GM20000 (cell line): ENCODE measurements at regions not wholly inside any gene's neighbourhood (a gene's known extent, or its start where the extent isn't known, plus 50 kb on each side); places are given as distances from the start of the nearest gene placed in this dataset.

ENCODE experiments used
- DNase-seq: peaks from one replicate; pipeline ENCODE4 v3.0.0; 2012; ENCODE audit warnings: low spot score
- TF ChIP-seq, protein P1 (sequence below): IDR thresholded peaks from 2 replicates; pipeline ENCODE4 v1.5.1; 2012; ENCODE audit warnings: mild to moderate bottlenecking, control low read depth; ENCODE audit errors: extremely low read depth, missing control alignments

- TF ChIP-seq, protein P1, sequence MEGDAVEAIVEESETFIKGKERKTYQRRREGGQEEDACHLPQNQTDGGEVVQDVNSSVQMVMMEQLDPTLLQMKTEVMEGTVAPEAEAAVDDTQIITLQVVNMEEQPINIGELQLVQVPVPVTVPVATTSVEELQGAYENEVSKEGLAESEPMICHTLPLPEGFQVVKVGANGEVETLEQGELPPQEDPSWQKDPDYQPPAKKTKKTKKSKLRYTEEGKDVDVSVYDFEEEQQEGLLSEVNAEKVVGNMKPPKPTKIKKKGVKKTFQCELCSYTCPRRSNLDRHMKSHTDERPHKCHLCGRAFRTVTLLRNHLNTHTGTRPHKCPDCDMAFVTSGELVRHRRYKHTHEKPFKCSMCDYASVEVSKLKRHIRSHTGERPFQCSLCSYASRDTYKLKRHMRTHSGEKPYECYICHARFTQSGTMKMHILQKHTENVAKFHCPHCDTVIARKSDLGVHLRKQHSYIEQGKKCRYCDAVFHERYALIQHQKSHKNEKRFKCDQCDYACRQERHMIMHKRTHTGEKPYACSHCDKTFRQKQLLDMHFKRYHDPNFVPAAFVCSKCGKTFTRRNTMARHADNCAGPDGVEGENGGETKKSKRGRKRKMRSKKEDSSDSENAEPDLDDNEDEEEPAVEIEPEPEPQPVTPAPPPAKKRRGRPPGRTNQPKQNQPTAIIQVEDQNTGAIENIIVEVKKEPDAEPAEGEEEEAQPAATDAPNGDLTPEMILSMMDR, result no peak
Measured at GRCh38 chr3:17848102-17848501, 105.7 kb upstream of the TBC1D5 start.

GRCh38 chr3:17847156-17847555 is 104.7 kb upstream of the TBC1D5 start:
- TF ChIP-seq, protein P1, result no peak
- no peak for DNase-seq

More at GRCh38 chr3:17848102-17848501, 105.7 kb upstream of the TBC1D5 start:
- DNase-seq, result no peak

- TF ChIP-seq, protein P1, result no peak
- no peak for DNase-seq
Measured at GRCh38 chr3:17846466-17846865, 104.0 kb upstream of the TBC1D5 start.

DNA sequence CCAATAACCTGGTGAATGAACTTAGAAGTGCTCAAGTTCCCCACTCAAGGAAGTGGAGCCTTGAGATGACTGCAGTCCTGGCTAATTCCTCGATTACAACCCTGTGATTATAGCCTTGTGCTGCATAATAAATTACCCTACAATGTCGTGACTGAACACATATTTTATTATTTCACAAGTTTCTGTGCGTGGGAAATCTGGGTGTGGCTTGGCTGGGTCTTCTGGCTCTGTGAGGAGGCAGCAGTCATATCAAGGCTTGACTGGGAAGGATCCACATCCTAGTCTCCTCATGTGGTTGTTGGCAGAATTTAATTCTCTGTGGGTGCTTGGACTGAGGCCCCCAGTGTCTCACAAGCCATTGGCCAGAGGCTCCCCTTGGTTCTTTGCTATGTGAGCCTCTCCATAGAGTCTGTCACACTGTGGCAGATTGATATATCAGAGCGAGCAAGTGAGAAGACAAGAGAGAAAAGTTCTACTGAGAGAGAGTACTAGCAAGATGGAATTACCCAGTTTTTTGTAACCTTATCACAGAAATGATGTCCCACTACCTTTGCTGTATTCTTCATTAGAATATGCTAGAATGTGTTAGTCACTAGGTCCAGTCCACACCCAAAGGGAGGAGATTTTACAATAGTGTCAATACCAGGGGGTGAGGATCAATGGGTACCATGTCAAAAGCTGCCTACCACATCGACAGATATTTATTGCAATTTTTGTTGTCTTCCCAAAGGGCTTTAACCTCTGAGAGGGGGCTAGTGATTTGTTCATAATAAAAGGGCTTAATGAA is 102.8 kb upstream of the TBC1D5 start:
- DNase-seq, result no peak

DNA sequence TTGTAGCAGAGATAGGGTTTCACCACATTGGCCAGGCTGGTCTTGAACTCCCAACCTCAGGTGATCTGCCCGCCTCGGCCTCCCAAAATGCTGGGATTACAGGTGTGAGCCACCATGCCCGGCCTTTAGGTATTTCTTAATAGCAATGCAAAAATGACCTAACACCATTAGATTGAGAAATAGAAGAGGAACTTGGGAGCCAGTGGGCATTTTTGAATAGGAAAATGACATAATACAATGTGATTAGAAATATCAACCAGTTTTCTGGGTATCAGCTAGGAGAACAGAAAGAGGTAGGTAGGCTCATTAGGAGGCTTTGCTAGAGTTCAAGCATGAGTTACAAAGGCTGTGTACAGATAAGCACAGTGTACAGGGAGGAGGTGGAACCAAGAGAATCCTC is 101.8 kb upstream of the TBC1D5 start:
- TF ChIP-seq, protein P1, result no peak
- no peak for DNase-seq

More for the DNA sequence above, 102.8 kb upstream of the TBC1D5 start:
- TF ChIP-seq, protein P1, result no peak

GRCh38 chr3:17841190-17841828 is 98.9 kb upstream of the TBC1D5 start:
- TF ChIP-seq, protein P1, result peak; percentile 90
- peak; percentile 69 for DNase-seq

- TF ChIP-seq, protein P1, result no peak
- DNase-seq, result no peak
Measured at GRCh38 chr3:17840651-17841050, 98.2 kb upstream of the TBC1D5 start.
